ENCODE measurements at regions not wholly inside any gene's neighbourhood (a gene's known extent, or its start where the extent isn't known, plus 50 kb on each side); places are given as distances from the start of the nearest gene placed in this dataset.

GRCh38 chr5:116842514-116842961 lies 267.9 kb upstream of the SEMA6A start:
- H3K4me3 ChIP-seq = no peak overlapping the region
- DNase-seq (ENCODE audit: extremely low spot score in 2 of 2) = no peak
- TF ChIP-seq POLR2AphosphoS5 (IDR thresholded peaks at IDR 0.05; ENCODE audit: insufficient read depth in 1 of 2, low read depth in 1 of 2) = no peak
- no peak for TF ChIP-seq CTCF (IDR thresholded peaks at IDR 0.05)
- no peak for TF ChIP-seq POLR2A (IDR thresholded peaks at IDR 0.05)
- peaks cover 11% of the 10 kb centered on the region for H3K4me1 ChIP-seq
- no peaks in the 10 kb centered on the region for H3K36me3 ChIP-seq
- no peak overlapping the region for H3K27ac ChIP-seq
- H3K27me3 ChIP-seq = no peaks in the 10 kb centered on the region
- H3K9me3 ChIP-seq = no peaks in the 10 kb centered on the region
- intact Hi-C loops (cut with DNase I) = no loop called here

GRCh38 chr5:116841734-116842133 lies 267.1 kb upstream of the SEMA6A start:
- no peaks in the 10 kb centered on the region for H3K9me3 ChIP-seq
- intact Hi-C loops (cut with DNase I) = no loop called here
- no peaks in the 10 kb centered on the region for H3K27me3 ChIP-seq
- no peak overlapping the region for H3K27ac ChIP-seq
- peaks cover 13% of the 10 kb centered on the region for H3K4me1 ChIP-seq
- H3K36me3 ChIP-seq = no peaks in the 10 kb centered on the region
- H3K4me3 ChIP-seq = no peak overlapping the region
- no peak for DNase-seq (ENCODE audit: extremely low spot score in 2 of 2)
- TF ChIP-seq CTCF (IDR thresholded peaks at IDR 0.05) (no peak), POLR2A (IDR thresholded peaks at IDR 0.05) (no peak), POLR2AphosphoS5 (IDR thresholded peaks at IDR 0.05; ENCODE audit: insufficient read depth in 1 of 2, low read depth in 1 of 2) (no peak)

- no peak for DNase-seq (ENCODE audit: extremely low spot score in 2 of 2)
Observed at GRCh38 chr5:116838011-116838536, 263.5 kb upstream of the SEMA6A start.

GRCh38 chr5:116834796-116835515 lies 260.3 kb upstream of the SEMA6A start:
- no peak for DNase-seq (ENCODE audit: extremely low spot score in 2 of 2)
- H3K4me1 ChIP-seq = peaks cover 9% of the 10 kb centered on the region
- no peaks in the 10 kb centered on the region for H3K9me3 ChIP-seq
- no peaks in the 10 kb centered on the region for H3K36me3 ChIP-seq
- no peak overlapping the region for H3K27ac ChIP-seq
- intact Hi-C loops (cut with DNase I) = no loop called here
- no peak for TF ChIP-seq POLR2A (IDR thresholded peaks at IDR 0.05)
- TF ChIP-seq CTCF (IDR thresholded peaks at IDR 0.05) = no peak
- no peak for TF ChIP-seq POLR2AphosphoS5 (IDR thresholded peaks at IDR 0.05; ENCODE audit: insufficient read depth in 1 of 2, low read depth in 1 of 2)
- no peak overlapping the region for H3K4me3 ChIP-seq
- no peaks in the 10 kb centered on the region for H3K27me3 ChIP-seq

More at GRCh38 chr5:116838011-116838536, 263.5 kb upstream of the SEMA6A start:
- peaks cover 13% of the 10 kb centered on the region for H3K4me1 ChIP-seq
- H3K36me3 ChIP-seq = no peaks in the 10 kb centered on the region
- H3K27ac ChIP-seq = peak overlapping the region; percentile 29
- TF ChIP-seq POLR2A (IDR thresholded peaks at IDR 0.05) = no peak
- TF ChIP-seq CTCF (IDR thresholded peaks at IDR 0.05) = no peak
- TF ChIP-seq POLR2AphosphoS5 (IDR thresholded peaks at IDR 0.05; ENCODE audit: insufficient read depth in 1 of 2, low read depth in 1 of 2) = no peak
- H3K9me3 ChIP-seq = no peaks in the 10 kb centered on the region
- no peak overlapping the region for H3K4me3 ChIP-seq
- no peaks in the 10 kb centered on the region for H3K27me3 ChIP-seq
- intact Hi-C loops (cut with DNase I) = no loop called here

- intact Hi-C loops (cut with DNase I) = no loop called here
- no peaks in the 10 kb centered on the region for H3K9me3 ChIP-seq
- TF ChIP-seq POLR2A (IDR thresholded peaks at IDR 0.05) (no peak), POLR2AphosphoS5 (IDR thresholded peaks at IDR 0.05; ENCODE audit: insufficient read depth in 1 of 2, low read depth in 1 of 2) (no peak), CTCF (IDR thresholded peaks at IDR 0.05) (no peak)
- H3K36me3 ChIP-seq = no peaks in the 10 kb centered on the region
- no peaks in the 10 kb centered on the region for H3K27me3 ChIP-seq
- no peak overlapping the region for H3K27ac ChIP-seq
- DNase-seq (ENCODE audit: extremely low spot score in 2 of 2) = no peak
- H3K4me3 ChIP-seq = no peak overlapping the region
- H3K4me1 ChIP-seq = no peaks in the 10 kb centered on the region
Observed at GRCh38 chr5:116830079-116830478, 255.5 kb upstream of the SEMA6A start.

All from vagina (tissue), 2 donors.